H1 (cell line): ENCODE measurements at regions not wholly inside any gene's neighbourhood (a gene's known extent, or its start where the extent isn't known, plus 50 kb on each side); places are given as distances from the start of the nearest gene placed in this dataset.

Experiments
- ASH2L ChIP-seq: fragments of 200-600, 300-600 bp; sonication (generic); IDR thresholded peaks from one replicate; pipeline ENCODE4 v1.7.1; 2017; ENCODE audit warnings: low read length
- ATF3 ChIP-seq: IDR thresholded peaks from 2 replicates; pipeline ENCODE4 v1.6.1; 2011; ENCODE audit warnings: low read depth, mild to moderate bottlenecking, low read length; ENCODE audit not compliant: insufficient read depth
- CBX5 ChIP-seq: fragments of 300-800, 300-1000 bp; sonication (generic); IDR thresholded peaks from 2 replicates; pipeline ENCODE4 v1.7.1; 2016; ENCODE audit warnings: antibody characterized with exemption, low read length, low read depth
- CEBPB ChIP-seq: IDR thresholded peaks from 2 replicates; pipeline ENCODE4 v1.6.1; 2012; ENCODE audit warnings: low read depth, low read length
- CHD2 ChIP-seq: IDR thresholded peaks from 2 replicates; pipeline ENCODE4 v1.6.1; 2012; ENCODE audit warnings: low read length, improper control_type of control experiment
- CTCF ChIP-seq, 3 experiments: IDR thresholded peaks; 1 replicate in 2 of 3; 2 replicates in 1 of 3; pipeline versions ENCODE4 v1.5.1 to v1.6.1; 2011; ENCODE audit warnings: low read length in 3 of 3, mild to moderate bottlenecking in 3 of 3, inconsistent platforms in 2 of 3, low read depth in 1 of 3, moderate library complexity in 1 of 3; ENCODE audit not compliant: insufficient read depth in 1 of 3; ENCODE audit errors: control extremely low read depth in 1 of 3
- EP300 ChIP-seq, 2 experiments: IDR thresholded peaks; 1 replicate in 1 of 2; 2 replicates in 1 of 2; pipeline ENCODE4 v1.6.1; 2011 to 2012; ENCODE audit warnings: low read depth in 2 of 2, low read length in 2 of 2, mild to moderate bottlenecking in 2 of 2, borderline replicate concordance in 1 of 2, inconsistent platforms in 1 of 2, moderate library complexity in 1 of 2
- GABPA ChIP-seq: IDR thresholded peaks from 2 replicates; pipeline ENCODE4 v1.6.1; 2011; ENCODE audit warnings: mild to moderate bottlenecking, low read length, moderate library complexity, borderline replicate concordance; ENCODE audit not compliant: insufficient read depth
- NRF1 ChIP-seq: IDR thresholded peaks from 2 replicates; pipeline ENCODE4 v1.6.1; 2011; ENCODE audit warnings: mild to moderate bottlenecking, low read depth, low read length, improper control_type of control experiment
- POLR2AphosphoS5 ChIP-seq: IDR thresholded peaks from 2 replicates; pipeline ENCODE4 v1.6.1; 2011; ENCODE audit warnings: low read depth, low read length

- TF ChIP-seq CBX5 (no peak), CTCF (IDR thresholded peaks at IDR 0.05; ENCODE audit: control extremely low read depth in 1 of 3, insufficient read depth in 1 of 3, low read depth in 1 of 3, low read length in 3 of 3) (no peak), ATF3 (no peak), CHD2 (no peak), ASH2L (no peak), NRF1 (no peak), EP300 (IDR thresholded peaks at IDR 0.05; ENCODE audit: borderline replicate concordance in 1 of 2, low read depth in 2 of 2, low read length in 2 of 2) (no peak), CEBPB (no peak), POLR2AphosphoS5 (no peak), GABPA (no peak)
Measured at GRCh38 chr5:145489516-145489915, 345.6 kb downstream of the PRELID2 start.
